GM19351 (cell line): ENCODE measurements at regions not wholly inside any gene's neighbourhood (a gene's known extent, or its start where the extent isn't known, plus 50 kb on each side); places are given as distances from the start of the nearest gene placed in this dataset.

Source experiments
- ATAC-seq: cut with Tn5 transposase; IDR thresholded peaks from one replicate; pipeline ENCODE4 v1.9.1; 2021; ENCODE audit warnings: mild to moderate bottlenecking, moderate library complexity; ENCODE audit not compliant: unreplicated experiment

DNA sequence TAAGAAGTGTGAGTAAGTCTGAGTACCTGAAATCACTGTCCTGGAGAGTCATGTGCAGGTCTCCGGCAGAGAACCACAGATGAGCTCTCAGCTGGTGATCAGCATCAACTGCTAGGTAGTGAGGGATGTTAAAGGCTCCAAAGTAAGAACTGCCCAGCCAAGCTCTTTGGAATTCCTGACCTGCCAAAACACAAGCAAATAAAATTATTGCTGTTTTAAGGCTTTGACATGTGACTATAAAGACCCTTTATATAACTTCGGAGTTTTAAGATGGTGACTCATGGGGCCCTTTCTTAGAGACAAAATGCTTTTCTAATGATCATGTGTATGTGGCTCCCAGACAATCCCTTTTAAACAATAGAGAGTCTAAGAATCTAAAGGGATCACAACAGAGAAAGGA lies 855.7 kb downstream of the TRIB2 start:
- no peak for ATAC-seq

DNA sequence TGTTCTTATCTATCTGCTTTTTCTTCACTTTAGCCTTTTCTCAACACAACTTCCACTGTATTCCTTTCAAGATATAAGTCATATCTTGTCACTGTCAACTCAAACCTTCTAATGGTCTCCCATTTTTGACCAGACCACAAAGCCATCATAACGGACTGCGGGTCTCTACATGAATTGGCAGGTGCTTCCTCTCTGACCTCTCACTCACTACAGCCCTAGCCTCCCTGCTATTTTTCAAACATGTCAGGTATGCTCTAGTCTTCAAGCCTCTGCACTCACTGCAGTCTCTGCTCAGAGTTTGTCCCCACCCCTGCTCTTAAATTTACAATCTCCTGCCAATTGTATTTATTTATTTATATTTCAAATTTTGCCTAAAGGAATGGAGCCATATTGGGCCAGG lies 858.1 kb downstream of the TRIB2 start:
- peak; percentile 53 for ATAC-seq

DNA sequence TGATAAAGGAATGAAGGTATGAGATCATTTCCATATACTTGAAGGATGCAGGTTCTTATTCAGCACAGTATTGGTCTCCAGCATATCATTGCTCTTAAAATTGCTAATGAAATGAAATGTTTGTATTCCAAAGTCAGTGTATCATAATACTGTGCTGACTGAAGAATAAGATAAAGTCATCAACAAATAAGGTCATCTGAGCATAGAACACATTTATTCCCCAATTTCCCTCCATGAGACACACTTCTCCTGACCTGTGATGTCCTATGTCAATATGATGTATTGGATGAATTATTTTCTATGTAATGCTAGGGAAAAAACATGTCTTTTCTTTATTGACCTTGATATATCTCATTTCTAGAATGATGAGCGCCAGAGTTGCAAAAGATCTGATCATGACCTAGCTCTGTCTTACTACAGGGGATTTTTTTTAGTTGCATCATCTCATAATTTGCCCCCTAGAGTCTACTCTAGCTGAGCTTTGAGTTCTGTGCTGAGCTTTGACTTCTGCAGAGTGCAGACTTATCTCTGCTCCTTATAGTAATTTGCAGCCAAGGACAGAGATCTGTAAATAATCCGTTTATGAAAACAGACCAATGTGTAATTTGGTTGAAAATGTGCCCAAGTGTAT lies 859.8 kb downstream of the TRIB2 start:
- ATAC-seq = no peak

DNA sequence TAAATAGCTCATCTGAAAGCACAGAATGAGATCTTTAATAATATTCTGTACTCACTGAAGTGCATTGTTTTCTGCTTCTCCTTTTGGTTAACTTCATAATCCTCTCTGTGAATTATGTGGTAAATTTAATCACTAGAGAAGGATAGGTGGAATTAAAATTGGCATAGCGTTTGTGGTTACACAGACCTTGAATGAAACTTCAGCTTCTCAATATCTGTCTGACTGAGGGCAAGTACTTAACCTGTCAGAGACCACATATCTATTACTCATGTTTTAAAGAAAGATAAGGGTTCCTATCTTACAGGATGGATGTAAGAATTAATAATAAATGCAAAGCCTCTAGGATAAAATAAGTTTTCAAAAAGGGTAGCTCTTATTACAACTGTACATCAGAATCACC lies 861.8 kb downstream of the TRIB2 start:
- no peak for ATAC-seq

DNA sequence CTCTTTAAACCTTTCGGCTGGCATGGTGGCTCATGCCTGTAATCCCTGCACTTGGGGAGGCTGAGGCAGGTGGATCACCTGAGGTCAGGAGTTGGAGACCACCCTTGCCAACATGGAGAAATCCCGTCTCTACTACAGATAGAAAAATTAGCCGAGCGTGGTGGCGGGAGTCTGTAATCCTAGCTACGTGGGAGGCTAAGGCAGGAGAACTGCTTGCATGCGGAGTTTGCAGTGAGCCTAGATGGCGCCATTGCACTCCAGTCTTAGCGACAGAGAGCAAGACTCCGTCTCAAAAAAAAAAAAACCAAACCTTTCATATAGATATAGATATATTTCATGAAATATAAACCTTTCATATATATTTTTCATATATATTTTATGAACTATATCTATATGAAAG lies 864.7 kb downstream of the TRIB2 start:
- ATAC-seq = no peak

DNA sequence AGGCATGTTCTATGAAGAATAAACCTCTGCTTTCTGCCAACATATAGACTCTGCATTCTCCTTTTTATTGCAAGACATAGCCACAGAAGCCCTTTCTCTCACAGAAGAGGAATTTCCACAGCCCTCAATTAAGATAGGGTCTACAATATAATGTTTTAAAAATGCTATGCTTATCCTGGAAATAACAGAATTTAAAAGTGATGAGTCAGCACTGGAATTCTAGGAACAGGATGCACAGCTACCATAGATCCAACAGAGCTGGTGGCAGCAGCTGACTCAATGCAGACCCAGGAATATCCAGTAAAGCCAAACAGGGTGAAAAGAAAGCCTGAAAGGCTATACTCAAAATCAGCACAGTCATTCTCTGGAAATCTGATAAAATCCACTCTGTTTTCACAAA lies 866.9 kb downstream of the TRIB2 start:
- no peak for ATAC-seq

DNA sequence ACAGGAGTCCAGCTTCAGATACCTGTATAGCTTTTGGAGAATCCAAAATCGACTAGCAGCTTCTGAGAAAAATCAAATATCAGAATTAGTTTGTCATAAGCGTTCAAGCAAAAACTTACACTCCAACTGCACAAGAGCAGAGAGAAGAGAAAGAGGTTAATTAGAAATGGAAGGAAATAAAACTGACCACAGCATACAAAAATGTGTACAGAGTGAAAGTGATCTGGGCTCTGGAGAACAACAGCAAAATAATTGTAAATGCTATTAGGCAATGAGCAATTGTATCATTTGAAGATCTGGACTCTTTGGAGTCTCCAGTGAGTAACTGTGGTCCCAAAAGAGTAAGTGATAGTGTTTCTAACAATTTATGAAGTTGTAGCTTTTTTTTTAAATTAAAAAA lies 867.3 kb downstream of the TRIB2 start:
- ATAC-seq = no peak

DNA sequence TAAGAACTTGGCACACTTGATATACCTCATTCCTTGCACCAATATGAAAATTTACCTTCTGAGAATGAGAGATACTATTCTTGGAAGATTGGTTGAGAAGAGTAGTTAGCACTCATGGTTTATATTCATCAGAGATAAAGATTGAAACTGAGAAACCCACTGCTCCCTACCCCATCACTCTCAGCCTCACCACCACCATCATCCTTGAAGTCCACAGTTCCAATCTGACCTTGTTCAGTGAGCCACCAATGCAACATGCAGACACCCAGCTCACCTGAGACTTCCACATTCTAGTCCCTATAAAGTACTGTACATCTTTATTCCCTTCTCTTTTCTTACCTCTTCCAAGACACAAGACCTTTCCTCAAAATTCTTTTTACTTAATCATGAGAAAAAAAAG lies 869.0 kb downstream of the TRIB2 start:
- ATAC-seq = no peak

DNA sequence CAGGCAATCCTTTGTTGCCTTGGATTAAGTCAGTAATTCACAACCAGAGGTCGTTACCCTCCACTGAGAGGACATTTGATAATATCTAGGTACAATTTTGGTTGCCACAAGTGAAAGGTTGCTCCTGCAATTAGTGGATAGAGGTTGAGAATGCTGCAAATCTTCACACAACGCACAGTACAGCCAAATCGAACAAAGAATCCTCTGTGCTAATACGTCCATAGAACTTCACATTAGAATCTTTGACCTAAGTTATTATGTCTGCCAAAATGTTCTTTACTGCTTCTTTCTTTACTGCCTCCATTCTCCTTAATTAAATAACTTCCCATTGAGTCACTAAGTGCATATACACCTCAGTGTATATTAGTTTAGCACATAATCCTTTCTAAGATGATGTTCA lies 879.5 kb downstream of the TRIB2 start:
- no peak for ATAC-seq

DNA sequence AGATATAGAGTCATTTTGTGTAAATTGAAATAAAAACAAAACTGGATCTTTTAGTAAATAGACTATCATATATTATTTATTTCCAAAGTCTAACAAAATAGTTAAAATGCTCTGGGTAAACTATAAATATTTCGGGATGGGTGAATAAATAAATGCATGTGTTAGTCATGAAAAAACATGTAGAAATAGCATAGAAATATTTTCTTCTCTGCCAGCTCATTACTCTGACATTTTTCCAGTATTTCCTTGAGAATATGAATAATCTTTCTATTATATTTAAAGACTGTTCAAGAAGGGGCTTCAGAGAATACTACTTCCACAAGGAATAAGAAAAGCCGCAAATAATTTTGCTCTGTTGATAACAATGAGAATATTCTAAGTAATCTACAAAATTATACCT lies 880.4 kb downstream of the TRIB2 start:
- no peak for ATAC-seq

DNA sequence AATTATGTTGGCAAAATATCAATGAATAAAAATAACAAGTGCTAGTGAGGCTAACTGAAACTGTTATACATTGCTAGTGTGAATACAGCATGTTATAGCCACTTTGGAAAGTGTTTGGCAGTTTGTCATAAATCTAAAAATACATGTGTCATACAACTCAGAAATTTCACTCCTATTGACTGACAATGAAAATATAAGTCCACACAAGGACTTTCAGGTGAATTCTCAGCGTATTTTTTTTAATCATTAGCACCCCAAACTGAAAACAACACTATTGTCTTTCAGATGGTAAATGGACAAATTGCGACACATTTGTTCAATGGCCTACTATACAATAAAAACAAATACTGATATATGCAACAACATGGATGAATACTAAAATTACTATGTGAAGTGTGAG lies 884.8 kb downstream of the TRIB2 start:
- ATAC-seq = no peak

DNA sequence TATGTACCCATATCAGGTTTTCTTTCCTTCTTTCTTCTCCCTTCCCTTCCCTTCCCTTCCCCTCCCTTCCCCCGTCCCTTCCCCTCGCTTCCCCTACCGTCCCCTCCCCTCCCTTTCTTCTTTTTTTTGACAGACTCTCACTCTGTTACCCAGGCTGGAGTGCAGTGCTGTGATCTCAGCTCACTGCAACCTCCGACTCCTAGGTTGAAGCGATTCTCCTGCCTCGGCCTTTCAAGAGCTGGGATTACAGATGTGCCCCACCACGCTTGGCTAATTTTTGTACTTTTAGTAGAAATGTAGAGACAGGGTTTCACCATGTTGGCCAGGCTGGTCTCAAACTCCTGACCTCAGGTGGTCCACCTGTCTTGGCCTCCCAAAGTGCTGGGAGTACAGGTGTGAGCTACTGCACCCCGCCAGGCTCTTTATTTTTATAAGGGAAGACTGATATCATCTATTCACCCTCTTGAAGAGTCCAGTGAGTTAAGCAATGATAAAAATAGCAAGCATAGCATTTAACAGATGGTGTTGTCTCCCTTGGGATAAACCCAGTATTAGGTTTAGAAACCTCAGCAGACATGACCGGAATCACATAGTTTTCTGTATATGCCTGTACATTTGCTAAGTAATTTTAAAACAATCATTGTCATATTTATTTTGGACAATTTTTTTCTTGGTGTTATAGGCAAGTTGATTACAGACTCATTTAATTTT lies 888.4 kb downstream of the TRIB2 start:
- ATAC-seq = no peak

DNA sequence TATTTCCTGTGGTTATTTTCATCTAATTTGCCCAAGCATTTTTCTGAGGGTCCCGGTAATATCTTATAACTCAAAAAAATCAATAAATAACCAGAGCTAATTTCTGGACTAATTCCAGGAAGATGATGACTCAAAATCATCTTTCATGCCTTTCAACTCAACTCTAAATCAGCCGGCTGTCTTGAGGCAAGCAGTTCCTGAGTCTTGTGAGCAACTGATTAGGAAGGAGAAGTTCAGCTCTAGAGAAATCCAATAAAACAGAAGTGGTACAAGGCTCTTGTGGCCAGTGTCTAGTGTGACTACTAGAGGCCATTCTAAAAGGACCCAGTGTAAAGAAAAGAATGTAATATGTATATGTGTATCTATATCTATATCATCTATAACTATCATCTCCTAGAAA lies 890.4 kb downstream of the TRIB2 start:
- no peak for ATAC-seq

DNA sequence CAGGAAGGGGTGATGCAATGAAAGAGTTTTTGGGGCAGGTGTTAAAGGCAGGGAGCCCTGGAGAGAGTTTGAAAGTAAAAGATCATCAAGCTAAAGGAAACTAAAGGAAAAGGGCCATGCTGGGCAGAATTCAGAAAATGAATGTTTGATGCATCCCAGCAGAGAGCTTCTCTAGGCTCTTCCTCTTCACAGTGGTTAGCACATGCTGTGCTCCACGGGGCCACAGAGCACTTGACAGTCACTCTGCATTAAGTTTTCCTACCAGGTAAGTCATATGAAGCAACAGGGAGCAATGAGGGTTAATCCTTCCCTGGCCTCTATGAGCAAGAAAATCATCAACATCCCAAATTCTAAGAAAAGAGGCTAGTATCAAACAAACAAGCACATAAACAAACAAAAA lies 895.2 kb downstream of the TRIB2 start:
- ATAC-seq = no peak

DNA sequence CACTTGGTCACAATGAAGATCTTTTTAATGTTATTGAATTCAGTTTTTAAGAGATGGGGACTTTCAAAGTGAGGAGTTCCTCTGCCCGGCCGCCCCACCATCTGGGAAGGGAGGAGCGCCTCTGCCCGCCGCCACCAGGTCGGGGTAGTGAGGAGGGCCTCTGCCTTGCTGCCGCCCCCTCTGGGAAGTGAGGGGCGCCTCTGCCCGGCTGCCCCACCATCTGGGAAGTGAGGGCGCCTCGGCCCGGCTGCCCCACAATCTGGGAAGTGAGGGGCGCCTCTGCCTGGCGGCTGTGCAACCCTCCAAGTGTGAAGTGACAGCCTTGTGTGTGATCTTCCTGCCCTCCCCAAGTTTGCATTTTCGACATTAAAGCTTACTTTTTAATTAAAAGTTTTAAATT lies 899.3 kb downstream of the TRIB2 start:
- ATAC-seq = no peak

DNA sequence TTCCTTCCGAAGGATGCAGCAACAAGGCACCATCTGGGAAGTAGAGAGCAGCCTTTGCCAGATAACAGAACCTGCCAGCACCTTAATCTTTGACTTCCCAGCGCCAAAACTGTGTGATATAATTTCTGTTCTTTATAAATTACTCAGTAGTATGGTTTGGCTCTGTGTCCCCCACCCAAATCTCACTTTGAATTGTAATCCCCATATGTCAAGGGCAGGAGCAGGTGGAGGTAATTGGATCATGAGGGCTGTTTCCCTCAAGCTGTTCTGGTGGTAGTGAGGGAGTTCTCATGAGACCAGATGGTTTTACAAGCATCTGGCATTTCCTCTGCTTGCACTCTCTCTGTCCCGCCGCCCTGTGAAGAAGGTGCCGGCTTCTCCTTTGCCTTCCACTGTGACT lies 899.9 kb downstream of the TRIB2 start:
- no peak for ATAC-seq

DNA sequence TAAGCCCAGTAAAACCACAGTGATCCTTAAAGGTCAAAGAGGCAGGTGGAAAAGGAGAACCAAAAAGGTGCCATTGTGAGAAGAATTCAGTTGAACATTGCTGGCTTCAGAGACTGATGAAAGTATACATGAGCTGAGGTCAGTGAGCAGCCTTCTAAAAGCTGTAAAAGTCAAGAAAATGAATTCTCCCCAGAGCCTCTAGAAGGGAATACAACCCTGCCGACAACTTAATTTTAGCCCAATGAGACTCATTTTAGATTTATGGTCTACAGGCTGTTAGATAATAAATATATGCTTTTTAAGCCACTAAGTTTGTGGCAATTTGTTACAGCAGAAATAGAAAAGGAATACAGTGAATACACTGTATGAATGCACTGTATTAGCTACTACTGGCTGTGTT lies 911.4 kb downstream of the TRIB2 start:
- ATAC-seq = no peak

DNA sequence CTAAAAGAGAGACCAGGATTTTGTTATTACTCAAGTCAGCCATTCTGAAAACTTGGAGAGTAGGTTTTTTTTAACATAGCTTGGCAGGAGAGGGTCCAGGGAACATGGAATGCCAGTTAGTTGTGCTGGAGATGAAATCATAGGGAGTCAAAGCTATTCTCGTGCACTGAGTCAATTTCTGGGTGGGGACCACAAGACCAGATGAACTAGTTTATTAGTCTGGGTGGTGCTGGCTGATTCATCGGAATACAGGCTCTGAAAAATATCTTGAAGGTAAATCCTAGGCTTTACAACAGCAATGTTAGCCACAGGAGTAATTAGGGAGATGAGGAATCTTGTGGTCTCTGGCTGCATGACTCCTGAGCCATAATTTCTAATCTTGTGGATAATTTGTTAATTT lies 921.4 kb downstream of the TRIB2 start:
- no peak for ATAC-seq

DNA sequence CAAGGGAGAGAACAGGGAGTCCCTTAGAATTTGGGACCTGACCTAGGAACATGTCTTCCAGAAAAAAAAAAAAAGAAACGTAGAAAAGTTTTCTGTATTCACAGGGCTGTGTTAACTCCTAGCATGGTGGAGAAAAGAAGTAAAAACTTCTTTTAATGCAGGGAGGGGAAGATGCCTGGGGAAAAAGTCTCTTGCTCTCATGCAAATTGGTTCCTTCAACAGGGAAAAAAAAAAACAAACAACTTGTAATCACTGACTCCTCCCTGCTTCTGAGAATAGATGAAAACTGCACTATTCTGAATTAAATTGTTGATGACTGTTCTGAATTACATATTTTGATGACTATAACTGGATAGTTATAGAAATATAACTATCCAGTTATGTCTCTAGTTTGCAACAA lies 933.2 kb downstream of the TRIB2 start:
- no peak for ATAC-seq

DNA sequence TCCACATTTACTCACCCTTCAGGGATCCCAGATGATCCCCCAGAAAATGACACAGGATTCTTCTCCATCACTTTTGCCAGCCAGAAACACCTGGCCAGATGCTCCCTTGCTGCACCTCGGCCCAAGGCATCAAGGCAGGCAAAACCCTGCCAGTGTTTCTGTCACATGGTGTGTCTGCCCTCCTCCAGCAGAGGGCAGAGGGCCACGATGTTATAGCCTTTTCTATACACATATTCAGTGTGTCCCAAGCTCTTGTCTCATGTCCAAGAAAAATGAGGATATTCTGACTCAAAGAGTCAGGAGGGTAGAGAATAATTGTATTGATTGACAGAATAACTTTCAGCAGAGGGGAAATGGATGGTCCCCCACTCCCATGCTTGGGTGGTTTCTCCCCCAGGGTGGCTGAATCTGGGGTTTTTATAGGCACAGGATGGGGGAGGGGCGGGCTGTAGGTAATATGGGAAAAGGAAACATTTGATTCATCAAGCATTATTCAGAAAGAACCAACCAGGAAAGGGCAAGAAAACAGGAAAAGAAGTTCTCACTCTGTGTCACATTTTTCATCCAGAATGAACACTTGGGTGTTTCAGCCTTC lies 933.9 kb downstream of the TRIB2 start:
- ATAC-seq = no peak

DNA sequence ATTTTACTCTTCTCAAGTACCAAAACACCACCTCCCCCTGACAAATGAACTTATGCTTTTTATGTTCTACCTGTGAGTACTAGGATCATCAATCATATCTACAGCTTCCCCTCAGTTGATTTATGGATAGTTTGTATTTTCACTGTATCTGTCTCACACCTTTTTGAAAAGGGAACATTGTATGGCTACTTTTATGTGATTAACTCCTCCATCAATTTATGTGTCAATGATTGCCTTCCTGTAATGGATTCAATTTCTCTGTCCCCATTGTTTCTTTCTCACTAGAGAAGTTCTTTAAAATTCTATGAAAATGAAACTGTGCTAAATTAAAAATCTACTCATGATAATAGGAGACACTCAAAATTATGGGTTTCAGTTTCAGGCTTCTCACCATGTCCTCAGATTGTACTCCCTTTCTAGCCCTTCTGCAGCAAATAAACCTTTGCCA lies 935.0 kb downstream of the TRIB2 start:
- ATAC-seq = peak; percentile 58

DNA sequence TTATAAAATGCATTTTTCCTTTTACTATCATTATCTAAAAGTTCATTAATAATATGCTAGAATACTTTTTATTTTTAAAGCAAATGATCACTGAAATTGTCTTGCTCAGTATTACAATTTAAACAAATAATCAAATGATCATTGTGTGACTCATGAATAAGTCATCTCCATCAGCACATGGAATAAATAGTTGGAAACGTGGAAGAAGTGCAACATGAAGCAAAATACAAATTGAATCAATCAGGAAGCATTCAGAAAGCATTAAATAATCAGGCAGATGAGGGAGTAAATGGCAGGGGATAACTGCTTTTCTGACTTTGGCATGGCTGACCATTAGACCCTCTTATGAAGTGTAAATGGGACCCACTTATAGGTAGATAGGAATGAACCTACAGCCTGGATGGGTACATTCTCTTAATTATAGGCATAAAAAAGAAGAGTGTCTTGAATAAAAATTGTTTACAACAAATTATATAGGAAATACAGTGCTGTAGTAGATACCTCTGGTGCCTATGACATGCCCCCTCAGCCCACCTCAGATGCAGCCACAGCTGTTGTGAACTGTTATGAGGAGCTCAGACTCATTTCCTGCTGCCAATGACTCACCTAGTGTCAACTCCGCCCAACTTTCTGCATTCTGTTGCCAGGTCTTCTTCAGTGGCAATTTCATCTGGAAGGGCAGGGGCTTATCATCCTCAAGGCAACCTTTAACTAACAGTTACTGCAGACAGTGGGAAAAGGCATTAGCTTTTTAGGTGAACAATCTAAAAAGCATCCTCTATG lies 936.0 kb downstream of the TRIB2 start:
- no peak for ATAC-seq
